HG03139 (cell line): ENCODE measurements at regions not wholly inside any gene's neighbourhood (a gene's known extent, or its start where the extent isn't known, plus 50 kb on each side); places are given as distances from the start of the nearest gene placed in this dataset.

Experiments used
- ATAC-seq: cut with Tn5 transposase; IDR thresholded peaks from one replicate; pipeline ENCODE4 v1.9.1; 2021; ENCODE audit not compliant: unreplicated experiment

DNA sequence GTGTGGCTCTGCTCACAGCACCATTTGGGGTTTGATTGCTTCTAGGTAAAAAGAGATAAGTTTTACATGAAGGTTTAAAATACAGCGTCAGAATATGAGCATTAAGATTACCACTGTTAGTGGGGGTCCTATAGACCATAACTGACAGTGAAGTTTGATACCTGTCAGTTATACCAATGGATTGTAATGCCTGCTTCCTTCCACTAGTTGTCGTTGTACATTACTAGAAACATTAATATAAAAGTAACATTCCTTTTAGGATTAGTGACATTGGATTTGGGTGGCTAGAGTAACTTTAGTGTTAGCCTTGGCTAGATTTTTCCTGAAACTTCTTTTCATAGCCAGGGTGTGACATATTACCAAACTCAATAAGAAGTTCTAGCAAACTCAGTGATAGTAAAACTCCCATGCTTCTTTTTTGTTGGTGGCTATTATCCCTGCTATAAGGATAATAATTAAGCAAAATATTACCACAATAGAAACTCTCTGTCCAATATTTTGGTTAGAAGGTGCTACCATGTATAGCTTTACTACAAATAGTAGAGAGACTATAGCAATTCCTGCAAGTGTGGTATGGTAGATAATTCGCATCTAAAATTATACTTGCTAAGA is 57.1 kb downstream of the FAM181B start:
- ATAC-seq = no peak

DNA sequence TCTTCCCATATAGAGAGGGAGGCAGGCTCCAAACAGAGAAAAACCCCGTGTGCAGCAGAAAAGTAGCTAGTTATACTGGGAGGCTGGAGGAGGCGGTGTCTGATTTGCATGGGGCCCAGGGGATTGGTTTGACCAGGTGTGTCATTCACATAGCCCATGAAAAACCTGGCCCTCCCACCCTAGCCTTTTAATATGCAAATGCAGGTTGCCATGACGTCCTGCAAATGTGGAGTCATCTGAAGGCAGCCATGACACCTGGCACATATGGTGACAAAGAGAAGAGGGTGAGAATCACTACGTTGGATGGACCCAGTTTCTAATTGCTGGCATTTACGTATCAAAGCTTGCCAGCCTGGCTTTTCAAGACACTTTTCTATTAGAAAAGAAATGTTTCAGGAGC is 57.8 kb downstream of the FAM181B start:
- ATAC-seq = no peak

DNA sequence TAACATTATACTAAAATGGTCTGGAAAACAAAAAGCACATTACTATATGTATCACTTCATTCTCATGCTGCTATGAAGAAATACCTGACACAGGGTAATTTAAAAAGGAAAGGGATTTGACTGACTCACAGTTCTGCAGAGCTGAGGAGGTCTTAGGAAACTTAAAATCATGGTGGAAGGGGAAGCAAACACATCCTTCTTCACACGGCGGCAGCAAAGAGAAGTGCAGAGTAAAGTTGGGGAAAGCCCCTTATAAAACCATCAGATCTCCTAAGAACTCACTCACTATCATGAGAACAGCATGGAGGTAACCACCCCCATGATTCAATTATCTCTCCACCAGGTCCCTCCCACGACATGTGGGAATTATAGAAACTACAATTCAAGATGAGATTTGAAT is 60.0 kb downstream of the FAM181B start:
- no peak for ATAC-seq

DNA sequence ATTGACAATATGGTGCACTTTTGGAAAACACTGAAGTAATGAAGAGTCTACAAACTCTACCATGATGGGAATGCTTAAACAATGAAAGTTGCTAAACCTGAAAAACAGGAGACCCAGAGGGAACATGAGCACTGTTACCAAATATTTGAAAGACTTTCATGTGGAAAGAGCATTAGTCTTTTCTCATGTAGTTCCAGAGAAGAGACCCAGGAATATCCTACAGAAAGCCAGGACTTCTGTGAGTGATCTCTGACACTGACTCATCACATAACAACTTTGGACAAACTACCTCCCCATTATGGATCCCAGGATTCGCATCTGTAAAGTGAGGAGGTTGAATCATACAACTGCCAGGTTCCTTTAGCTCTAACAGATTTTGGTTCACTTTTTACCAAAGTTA is 62.2 kb downstream of the FAM181B start:
- ATAC-seq = no peak

DNA sequence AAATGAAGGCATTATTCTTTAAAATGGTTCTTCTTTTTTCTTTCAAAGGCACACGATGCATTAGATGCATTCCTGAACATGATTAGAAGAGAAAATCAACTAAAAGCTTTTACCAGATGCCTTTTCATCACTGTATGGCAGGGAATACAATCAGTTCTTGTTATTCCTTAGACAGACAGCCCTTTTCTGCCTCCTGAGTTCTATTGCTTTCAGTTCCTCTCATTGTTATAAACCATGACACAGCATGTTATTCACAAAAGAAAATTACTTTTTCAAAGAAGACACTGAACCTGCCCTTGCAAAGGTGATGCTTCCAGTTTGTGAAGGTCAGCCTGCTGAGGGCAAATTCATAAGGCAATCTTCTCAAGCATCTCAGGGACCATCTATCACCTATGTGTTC is 70.1 kb downstream of the FAM181B start:
- no peak for ATAC-seq

DNA sequence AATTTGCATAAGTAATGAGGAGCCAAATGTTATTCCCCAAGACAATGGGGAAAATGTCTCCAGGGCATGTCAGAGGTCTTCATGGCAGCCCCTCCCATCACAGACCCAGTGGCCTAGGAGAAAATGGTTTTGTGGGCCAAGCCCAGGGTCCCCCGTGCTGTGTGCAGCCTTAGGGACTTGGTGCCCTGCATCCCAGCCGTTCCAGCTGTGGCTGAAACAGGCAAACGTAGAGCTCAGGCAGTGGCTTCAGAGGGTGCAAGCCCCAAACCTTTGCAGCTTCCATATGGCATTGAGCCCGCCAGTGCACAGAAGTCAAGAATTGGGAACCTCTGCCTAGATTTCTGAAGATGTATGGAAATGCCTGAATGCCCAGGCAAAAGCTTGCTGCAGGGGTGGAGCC is 79.9 kb downstream of the FAM181B start:
- no peak for ATAC-seq

DNA sequence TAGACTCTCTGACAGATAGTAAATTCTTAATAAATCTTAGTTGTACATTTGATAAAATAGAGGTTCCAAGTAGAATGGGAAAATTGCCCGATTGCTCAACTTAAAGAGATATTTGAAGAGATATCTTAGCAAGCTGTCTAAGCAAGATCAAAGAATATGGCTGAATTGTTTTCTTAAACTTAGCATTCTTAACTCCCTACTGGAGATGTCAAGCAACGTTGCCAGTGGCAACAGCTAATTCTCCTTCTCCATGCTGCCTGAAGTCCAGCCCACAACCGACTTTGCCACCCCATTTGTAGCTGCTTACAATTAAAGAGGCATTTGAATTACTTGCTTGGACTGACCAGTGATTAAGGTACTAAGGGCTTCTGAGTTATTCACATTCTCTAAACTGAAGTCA is 94.4 kb downstream of the FAM181B start:
- no peak for ATAC-seq

DNA sequence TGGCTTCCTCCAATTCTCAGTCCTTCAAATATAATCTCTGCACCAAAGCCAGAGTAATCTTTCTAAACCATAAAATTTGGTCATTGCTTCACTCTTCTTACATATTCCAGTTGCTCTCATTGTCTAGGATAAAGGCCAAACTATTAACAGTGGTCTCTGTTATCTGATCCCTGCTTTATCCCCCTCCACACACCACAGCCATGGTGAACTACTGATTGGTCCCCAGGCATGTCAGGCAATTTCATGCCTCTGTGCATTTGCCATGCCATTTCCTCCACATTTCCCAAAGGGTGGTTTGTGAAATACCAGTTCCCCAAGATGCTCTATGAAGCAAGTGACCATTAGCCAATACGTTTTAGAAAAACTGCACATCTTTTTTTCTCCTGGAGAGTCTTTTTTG is 97.0 kb downstream of the FAM181B start:
- no peak for ATAC-seq

DNA sequence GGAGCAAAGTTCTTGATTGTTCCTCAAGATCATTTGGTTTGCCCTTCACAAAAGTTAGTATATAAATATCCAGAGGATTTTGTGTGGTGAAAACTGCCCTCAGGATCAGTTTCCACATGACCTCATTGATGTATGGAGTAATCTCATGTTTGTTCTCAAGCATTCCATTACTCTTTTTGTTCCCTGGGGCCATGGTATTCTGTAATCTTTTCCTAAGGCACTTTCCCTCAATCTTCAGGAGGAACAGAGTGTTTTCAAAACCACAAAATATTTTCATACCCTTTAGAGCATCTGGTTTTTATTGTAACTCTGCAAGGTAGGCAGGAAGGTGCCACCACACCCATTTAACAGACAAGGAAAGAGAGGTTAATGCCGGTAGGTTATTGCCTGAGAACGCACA is 99.6 kb downstream of the FAM181B start:
- no peak for ATAC-seq

DNA sequence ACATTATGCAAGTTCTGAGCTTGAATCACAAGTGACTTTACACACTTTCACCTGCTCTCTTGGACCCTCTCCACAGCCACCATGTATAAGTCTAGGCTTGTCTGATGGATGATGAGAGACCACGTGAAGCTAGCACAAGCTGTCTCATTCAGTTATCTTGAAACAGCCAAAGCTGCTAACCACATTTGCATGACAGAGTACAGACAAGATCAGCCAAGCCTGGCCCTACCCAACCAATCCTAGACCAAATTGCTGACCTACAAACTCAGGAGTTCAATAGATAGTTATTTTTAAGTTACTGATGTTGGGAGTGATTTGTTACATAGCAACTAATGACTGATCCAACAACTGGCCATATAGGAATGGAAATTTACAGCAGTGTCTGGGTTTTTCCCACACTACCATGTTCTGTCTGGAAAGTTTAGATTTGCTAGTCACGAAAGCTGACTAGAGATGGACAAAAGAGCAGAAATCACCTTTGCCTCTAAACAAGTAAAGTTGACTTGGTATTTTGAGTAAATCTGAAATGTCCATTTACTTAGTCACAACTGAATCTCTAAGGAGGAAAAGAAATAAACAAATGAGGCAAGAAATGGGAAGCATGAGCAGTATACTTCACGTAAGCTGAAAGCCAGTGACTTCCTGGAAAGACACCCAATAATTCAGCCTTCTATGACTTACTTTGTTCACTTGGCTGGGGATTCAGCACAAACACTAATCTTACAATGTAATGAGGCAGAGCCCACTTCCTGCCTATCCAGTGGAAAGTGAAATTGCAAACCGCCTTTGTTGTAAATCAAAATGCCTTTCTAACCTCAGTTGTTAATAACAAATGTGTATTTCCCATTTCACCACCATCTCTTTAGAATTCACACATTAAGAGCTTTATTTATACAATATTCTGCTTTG is 101.7 kb downstream of the FAM181B start:
- ATAC-seq = peak; percentile 63

DNA sequence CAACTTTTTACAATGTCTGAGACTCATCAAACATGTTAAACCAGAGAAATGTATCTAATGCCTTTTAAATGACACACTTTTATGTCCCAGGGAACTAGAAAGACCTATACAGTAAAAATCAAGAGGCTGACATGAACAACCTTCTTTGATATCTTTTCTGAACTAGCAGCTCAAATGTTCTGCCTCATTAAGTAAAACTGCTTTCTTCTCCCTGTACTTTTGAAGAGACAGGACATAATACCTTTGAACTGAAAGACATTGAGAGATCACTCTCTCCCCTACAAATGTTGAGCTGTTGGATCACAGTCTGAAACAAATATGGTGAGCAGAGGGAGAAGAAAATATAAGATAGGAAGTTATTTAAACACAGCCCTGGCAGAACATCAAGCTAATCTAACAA is 123.0 kb downstream of the FAM181B start:
- ATAC-seq = no peak

DNA sequence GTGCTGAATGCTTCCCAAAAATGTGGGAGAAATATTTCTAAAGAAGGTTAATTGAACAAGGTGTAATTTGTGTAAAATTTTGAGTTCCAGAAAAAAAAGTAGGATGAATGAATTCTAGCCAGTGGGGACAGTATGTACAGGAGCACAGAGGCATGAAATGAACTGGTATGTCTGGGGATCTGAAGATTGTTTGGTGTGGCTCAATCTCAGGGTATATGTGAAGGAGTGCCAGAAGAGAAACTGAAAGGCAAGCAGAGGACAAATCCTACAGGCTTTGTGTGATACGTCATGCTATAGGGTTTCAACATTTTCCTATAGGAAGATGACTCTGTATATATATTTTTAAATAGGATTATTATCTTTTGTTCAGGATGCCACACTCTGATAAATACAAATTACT is 126.9 kb downstream of the FAM181B start:
- ATAC-seq = no peak

DNA sequence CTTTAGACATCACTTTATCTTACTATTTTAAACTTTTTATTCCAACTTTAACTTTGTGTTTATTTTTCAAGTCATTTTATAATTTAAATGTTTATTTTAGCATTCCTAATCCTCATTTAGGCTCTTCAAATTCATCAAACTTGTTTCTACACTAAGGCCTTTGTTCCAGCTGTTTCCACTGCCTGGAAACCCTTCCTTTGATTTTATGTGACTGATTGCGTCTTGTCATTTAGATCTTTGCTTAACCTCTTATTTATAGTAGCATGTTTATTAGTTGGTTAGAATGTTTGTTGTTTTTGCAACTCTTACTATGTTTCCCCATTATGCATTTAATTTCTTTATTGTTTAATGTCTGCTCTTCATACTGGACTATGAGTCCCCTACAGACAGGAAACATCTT is 132.0 kb downstream of the FAM181B start:
- no peak for ATAC-seq

DNA sequence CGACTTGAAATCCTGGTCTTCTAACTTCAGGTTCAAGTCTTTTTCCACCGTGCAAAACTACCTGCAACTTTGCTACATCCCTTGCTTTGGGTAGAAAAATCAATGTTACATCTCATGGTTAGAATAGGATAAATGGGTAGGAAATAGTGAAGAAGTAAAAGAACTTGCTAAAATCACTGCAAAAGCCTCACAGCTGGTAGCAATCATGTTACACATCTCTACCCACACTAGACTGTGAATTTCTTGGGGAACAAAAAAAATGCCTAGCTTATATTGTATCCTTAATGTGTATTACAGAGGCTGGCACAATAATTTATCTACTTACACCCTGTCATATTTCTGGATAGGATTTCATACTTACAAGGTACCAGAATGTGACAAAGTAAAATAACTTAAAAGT is 133.8 kb downstream of the FAM181B start:
- ATAC-seq = no peak

DNA sequence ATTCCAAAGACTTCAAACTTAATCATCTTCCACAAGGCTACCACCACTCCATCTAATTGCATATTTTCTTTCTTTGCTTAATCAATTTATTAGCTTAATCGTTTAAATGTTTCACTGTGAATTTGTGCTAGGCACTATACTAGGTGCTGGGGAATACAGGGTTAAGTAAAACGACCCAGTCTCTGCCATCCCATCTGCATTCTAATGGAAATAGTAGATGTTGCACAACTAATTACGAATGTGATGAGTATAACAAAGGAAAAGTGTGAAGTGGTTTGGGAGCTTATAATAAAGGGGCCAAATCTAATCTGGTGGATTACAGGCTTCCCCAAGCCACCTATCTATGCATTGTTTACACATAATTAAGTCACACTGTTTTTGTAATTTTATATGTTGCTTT is 147.1 kb downstream of the FAM181B start:
- no peak for ATAC-seq

DNA sequence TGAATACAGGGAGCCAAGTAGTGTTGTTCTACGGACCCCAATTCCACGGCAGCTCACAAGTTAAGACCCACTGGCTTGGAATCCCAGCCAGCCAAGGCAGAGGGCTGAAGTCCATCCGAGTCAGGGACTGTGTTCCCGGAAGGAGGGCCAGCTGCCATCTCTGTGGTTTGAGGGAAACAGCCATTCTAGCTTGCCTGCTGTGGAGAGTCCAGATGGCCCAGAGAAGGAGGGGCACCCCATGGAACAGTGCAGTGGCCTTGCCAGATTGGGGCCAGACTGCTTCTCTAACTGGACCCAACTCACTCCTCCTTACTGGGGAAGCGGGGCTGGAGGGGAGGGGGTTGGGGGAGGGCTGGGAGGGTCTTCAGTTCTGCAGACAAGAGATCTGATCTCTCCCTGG is 156.4 kb downstream of the FAM181B start:
- ATAC-seq = no peak

DNA sequence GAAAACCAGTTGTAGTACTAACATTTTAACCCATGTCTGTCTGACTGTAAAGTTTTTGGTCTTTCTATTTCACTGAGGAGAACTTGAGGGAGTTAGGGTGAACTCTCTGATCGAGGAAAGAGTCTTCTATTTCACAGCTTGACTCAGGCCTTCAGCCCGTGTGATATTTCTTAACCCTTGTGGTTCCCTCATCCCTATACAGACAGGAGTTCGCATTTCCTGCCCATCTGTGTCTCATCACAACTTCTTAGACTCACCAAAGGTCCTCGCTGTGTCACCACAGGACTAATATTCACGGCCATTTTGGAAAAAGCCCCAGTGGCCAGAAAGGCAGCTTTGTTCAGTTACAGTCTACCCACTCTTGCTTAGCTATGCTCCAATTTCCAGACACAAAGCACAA is 172.8 kb downstream of the FAM181B start:
- ATAC-seq = no peak

DNA sequence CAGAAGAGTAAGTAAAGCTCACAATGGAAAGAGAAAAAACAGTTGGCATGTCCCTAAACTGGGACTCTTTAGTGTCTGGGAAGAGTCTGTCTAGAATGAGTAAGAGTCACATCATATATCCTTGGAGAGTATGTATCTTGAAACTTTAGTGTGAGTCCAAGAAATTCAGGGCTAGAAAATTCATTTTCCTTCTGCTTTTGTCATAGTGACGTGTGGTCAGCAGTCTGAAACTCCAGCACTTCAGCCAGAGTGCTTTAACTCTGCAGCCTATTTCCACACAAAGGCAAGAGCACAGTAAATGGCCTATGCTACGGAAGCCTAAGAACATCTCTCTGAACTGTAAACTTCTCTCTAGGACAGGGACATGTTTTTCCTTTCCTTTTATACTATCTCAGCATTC is 174.1 kb downstream of the FAM181B start:
- ATAC-seq = no peak

DNA sequence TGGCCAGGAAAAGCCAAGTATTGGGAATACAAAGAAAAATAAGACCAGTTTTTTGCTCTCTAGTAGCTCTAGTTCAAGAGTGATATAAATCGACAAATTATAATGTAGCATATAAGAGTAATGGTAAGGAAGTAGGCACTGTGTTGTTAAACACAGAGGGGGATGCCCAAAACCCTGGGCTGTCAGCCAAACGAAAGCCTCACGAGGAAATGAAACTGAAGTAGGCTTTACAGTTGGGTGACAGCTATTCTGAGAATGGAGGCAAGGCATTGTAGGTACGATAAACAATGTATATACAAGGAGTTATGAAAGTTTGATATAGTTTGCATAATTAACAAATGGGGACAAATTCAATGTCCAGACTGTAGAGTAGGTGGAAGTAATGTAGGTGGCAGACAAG is 176.4 kb downstream of the FAM181B start:
- ATAC-seq = peak; percentile 97

DNA sequence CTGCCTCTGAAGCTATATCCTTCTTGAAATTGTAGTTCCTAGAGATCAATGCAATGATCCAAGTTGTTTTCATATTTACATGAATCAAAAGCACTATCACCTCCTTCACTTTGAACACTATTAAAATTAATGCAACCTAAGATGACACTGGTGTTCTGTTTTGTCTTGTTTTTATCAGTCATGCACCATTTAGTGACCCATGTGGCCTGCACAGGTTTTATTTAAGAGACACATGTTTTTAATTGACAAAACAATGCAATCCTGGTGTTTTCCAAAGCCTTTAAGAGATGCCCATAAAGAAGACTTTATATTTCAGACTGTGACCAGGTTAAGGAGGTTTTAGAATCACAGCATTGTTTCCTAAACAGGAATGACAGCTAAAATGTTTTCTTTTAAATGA is 177.5 kb downstream of the FAM181B start:
- ATAC-seq = no peak

DNA sequence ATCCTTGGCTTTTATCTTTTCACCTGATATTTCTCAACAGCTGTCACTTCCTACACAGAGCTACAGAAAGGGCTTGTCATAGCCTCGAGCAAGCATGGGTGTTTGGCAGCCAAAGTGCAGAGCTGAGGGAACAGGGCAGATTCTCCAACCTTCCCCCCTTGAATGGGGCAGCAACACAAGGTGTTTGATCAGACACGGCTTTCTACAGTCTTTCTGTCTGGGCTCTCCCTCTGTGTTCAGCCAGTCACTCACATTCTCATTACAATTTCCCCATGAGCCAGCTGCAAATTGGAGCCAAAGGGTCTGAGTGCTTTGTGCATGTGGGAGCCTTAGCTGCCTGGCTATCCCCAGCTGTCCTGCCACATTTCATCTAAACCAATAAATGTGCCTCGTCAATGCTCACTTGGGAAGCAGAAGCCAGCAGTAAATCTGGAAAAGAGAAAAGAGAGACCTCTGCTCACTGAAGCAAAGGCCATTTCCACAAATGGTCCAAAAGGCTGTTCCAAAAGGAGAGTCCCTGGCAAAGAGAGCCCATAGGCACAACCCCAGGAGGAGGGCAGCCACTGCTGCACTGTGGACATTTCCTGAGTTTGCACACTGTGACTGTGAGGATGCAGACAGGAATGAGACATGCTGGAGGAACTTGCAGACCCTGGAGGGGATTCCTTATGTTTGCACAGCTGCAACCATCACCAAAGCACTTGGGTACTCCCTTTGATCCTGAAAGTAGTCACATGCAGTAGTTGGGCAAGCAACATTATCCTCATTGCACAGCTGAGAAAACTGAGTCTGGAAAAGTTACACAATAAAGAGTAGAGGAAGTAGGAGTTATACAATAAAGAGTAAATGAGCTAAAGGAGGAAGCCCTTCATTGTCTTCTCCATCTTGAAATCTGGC is 186.8 kb downstream of the FAM181B start:
- no peak for ATAC-seq

DNA sequence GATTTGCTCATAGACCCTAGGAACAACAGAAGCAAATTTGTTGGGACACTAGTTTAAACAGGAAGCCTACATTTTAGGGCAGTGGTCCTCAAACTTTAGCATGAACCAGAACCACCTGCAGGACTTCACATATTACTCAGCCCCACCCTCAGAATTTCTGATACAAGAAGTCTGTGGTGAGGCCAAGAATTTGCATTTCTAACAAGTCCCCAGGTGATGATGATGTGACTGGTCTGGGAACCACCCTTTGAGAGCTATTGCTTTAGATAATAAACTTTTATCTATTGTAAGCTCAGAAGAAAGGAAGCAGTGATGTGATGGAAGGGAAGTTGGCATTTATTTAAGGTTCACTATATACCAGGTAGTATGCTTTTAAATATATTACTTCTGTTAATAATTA is 194.0 kb downstream of the FAM181B start:
- ATAC-seq = peak; percentile 84
